Right atrium auricular region (tissue), 2 donors: ENCODE measurements at regions not wholly inside any gene's neighbourhood (a gene's known extent, or its start where the extent isn't known, plus 50 kb on each side); places are given as distances from the start of the nearest gene placed in this dataset.

Experiments used
- DNase-seq: peaks from one replicate; pipeline ENCODE4 v3.0.0-alpha.2; 2019; ENCODE audit warnings: low spot score
- H3K27ac ChIP-seq, 2 donors: fragments of 200-600 bp; sonication (generic); 1 replicate in 1 of 2; 2 replicates in 1 of 2; pipeline ENCODE4 v1.5.1; 2016 to 2019
- H3K27me3 ChIP-seq, 2 donors: fragments of 200-600 bp; sonication (generic); one replicate each; pipeline versions ENCODE4 v1.5.1 to v1.6.0; 2017 to 2019
- H3K36me3 ChIP-seq: fragments of 200-600 bp; sonication (generic); one replicate; pipeline ENCODE4 v1.5.1; 2016
- H3K4me1 ChIP-seq, 2 donors: fragments of 200-600 bp; sonication (generic); one replicate each; pipeline versions ENCODE4 v1.5.1 to v1.6.0; 2017 to 2019
- H3K4me3 ChIP-seq, 2 donors: fragments of 200-600 bp; sonication (generic); 1 replicate in 1 of 2; 2 replicates in 1 of 2; pipeline ENCODE4 v1.5.1; 2017 to 2019; ENCODE audit warnings: mild to moderate bottlenecking in 1 of 2, moderate library complexity in 1 of 2
- H3K9me3 ChIP-seq, 2 donors: fragments of 200-600 bp; sonication (generic); one replicate each; pipeline ENCODE4 v1.5.1; 2019
- CTCF ChIP-seq, 2 donors: fragments of 200-600 bp; sonication (generic); IDR thresholded peaks; one replicate each; pipeline ENCODE4 v1.5.1; 2019; ENCODE audit warnings: antibody characterized with exemption in 2 of 2

GRCh38 chr6:147891671-147892070, 383.2 kb downstream of the SAMD5 start:
- no peak for DNase-seq

GRCh38 chr6:147892476-147892875, 384.0 kb downstream of the SAMD5 start:
- DNase-seq, result no peak

More at GRCh38 chr6:147891671-147892070, 383.2 kb downstream of the SAMD5 start:
- Histone ChIP-seq H3K27me3 (no peaks in the 10 kb centered on the region), H3K9me3 (peaks cover 0 to 2% of the 10 kb centered on the region in 2 donors), H3K4me3 (no peak overlapping the region), H3K27ac (no peak overlapping the region), H3K36me3 (no peaks in the 10 kb centered on the region), H3K4me1 (no peaks in the 10 kb centered on the region)
- TF ChIP-seq CTCF (IDR thresholded peaks at IDR 0.05), result no peak

GRCh38 chr6:147895272-147895671, 386.8 kb downstream of the SAMD5 start:
- Histone ChIP-seq H3K36me3 (no peaks in the 10 kb centered on the region), H3K27me3 (no peaks in the 10 kb centered on the region), H3K27ac (no peak overlapping the region), H3K9me3 (no peaks in the 10 kb centered on the region), H3K4me3 (no peak overlapping the region), H3K4me1 (no peaks in the 10 kb centered on the region)
- DNase-seq, result no peak
- TF ChIP-seq CTCF (IDR thresholded peaks at IDR 0.05), result no peak

More at GRCh38 chr6:147892476-147892875, 384.0 kb downstream of the SAMD5 start:
- Histone ChIP-seq H3K4me1 (no peaks in the 10 kb centered on the region), H3K9me3 (no peaks in the 10 kb centered on the region), H3K27me3 (no peaks in the 10 kb centered on the region), H3K36me3 (no peaks in the 10 kb centered on the region), H3K27ac (no peak overlapping the region), H3K4me3 (no peak overlapping the region)
- TF ChIP-seq CTCF (IDR thresholded peaks at IDR 0.05), result no peak

GRCh38 chr6:147900247-147900830, 391.8 kb downstream of the SAMD5 start:
- Histone ChIP-seq H3K4me3 (no peak overlapping the region), H3K9me3 (no peaks in the 10 kb centered on the region), H3K36me3 (no peaks in the 10 kb centered on the region), H3K27me3 (no peaks in the 10 kb centered on the region), H3K4me1 (no peaks in the 10 kb centered on the region), H3K27ac (no peak overlapping the region)
- DNase-seq, result no peak
- no peak for TF ChIP-seq CTCF (IDR thresholded peaks at IDR 0.05)

GRCh38 chr6:147903321-147903720, 394.8 kb downstream of the SAMD5 start:
- TF ChIP-seq CTCF (IDR thresholded peaks at IDR 0.05), result no peak

GRCh38 chr6:147903931-147904330, 395.4 kb downstream of the SAMD5 start:
- no peaks in the 10 kb centered on the region for H3K36me3 ChIP-seq
- H3K9me3 ChIP-seq, result no peaks in the 10 kb centered on the region
- no peak overlapping the region for H3K27ac ChIP-seq
- H3K4me1 ChIP-seq, result no peaks in the 10 kb centered on the region
- DNase-seq, result no peak
- no peaks in the 10 kb centered on the region for H3K27me3 ChIP-seq
- no peak for TF ChIP-seq CTCF (IDR thresholded peaks at IDR 0.05)
- H3K4me3 ChIP-seq, result no peak overlapping the region

More at GRCh38 chr6:147903321-147903720, 394.8 kb downstream of the SAMD5 start:
- Histone ChIP-seq H3K9me3 (no peaks in the 10 kb centered on the region), H3K36me3 (no peaks in the 10 kb centered on the region), H3K27ac (no peak overlapping the region), H3K4me1 (no peaks in the 10 kb centered on the region), H3K4me3 (no peak overlapping the region), H3K27me3 (no peaks in the 10 kb centered on the region)
- DNase-seq, result no peak
